ENCODE measurements at regions not wholly inside any gene's neighbourhood (a gene's known extent, or its start where the extent isn't known, plus 50 kb on each side); places are given as distances from the start of the nearest gene placed in this dataset.

DNA sequence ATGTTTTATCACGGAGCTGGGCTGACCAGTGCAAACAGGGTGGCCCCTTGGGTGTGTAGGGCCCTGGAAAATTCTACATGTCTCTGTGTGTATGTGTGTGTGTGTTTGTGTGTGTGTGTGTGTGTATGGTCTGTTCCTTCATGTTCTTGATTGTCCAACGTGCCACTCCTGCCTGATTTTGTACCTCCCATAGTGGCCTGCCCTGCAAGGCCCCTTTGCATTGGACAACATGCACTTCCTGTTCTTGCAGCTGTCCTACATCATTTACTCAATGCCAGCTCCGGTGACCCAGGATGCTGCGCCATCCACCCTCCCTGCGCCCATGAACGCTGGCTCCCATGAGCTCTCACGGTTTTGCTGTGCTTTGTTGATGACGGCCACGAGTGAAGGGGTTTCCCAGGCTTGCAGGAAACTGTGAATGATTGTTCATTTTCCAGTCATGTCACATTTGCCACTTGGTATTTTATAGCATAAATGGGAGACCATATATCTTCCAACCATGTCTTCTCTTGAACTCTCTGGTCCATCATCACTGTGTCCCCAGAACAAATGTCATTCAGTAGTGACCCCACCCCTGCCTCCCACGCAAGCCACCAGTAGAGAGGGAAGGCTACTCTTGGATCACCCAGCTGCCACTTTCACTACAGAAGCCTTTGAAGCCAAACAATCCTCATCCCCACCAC lies 69.7 kb upstream of the NCK2 start:
- Histone ChIP-seq H2BK12ac (ENCODE audit: low read length) (no peak overlapping the region), H3K4me3 (ENCODE audit: low read depth, low read length) (no peak overlapping the region), H3K27ac (ENCODE audit: low read depth, low read length) (no peak overlapping the region), H3K9ac (ENCODE audit: low read length) (no peak overlapping the region), H2BK120ac (ENCODE audit: insufficient read depth, low read length, poor library complexity) (no peak overlapping the region), H3K79me2 (ENCODE audit: control insufficient read depth, insufficient read depth, low read length, poor library complexity) (no peaks in the 10 kb centered on the region), H2BK5ac (ENCODE audit: low read depth, low read length, poor library complexity) (no peak overlapping the region), H2AK5ac (ENCODE audit: low read length) (no peak overlapping the region), H3K18ac (ENCODE audit: low read length) (no peak overlapping the region), H4K12ac (ENCODE audit: low read depth, low read length) (no peak overlapping the region), H3K4ac (ENCODE audit: low read depth, low read length) (no peak overlapping the region), H2AFZ (ENCODE audit: insufficient read depth, low read length, poor library complexity) (no peak overlapping the region), H3K4me1 (ENCODE audit: control insufficient read depth in 1 of 2, insufficient read depth in 2 of 2, low read length in 2 of 2) (no peaks in the 10 kb centered on the region), H3K27me3 (ENCODE audit: insufficient read depth, low read length) (no peaks in the 10 kb centered on the region), H3K4me2 (ENCODE audit: low read length) (no peak overlapping the region), H4K8ac (ENCODE audit: low read depth, low read length) (no peak overlapping the region), H3K9me3 (ENCODE audit: insufficient read depth, low read depth, low read length) (peaks cover 3% of the 10 kb centered on the region), H3K79me1 (ENCODE audit: low read length) (no peaks in the 10 kb centered on the region), H4K91ac (ENCODE audit: low read depth, low read length) (no peak overlapping the region), H3K36me3 (ENCODE audit: control insufficient read depth in 1 of 2, insufficient read depth in 2 of 2, low read length in 2 of 2) (no peaks in the 10 kb centered on the region), H3K23ac (ENCODE audit: low read length) (no peak overlapping the region), H3K14ac (ENCODE audit: low read length) (no peak overlapping the region)
- whole genome bisulfite sequencing (ENCODE audit: extremely low coverage, insufficient coverage, insufficient read length) = no CpG with 5 or more reads among the region's 10 CpGs
- no peak for DNase-seq

DNA sequence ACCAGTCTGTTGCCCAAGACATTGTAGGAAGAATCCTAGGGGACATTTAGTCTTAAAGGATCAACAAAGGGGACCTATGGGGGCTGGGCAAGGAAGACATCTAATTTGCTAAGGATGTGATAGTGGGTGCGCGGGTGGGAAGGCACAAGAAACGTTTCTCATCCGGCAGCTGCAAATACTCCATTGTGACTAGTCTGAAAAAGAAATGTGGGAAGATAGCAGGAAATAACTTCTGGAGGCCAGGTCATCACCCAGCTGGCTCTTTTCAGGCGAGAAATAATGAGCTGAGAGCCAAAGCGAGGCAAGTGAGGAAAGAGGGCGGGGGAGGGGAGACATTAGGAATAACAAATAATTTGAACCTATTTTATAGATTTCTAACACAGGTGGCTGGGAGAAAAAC lies 70.3 kb upstream of the NCK2 start:
- Histone ChIP-seq H2AK5ac (ENCODE audit: low read length) (no peak overlapping the region), H3K79me2 (ENCODE audit: control insufficient read depth, insufficient read depth, low read length, poor library complexity) (no peaks in the 10 kb centered on the region)

DNA sequence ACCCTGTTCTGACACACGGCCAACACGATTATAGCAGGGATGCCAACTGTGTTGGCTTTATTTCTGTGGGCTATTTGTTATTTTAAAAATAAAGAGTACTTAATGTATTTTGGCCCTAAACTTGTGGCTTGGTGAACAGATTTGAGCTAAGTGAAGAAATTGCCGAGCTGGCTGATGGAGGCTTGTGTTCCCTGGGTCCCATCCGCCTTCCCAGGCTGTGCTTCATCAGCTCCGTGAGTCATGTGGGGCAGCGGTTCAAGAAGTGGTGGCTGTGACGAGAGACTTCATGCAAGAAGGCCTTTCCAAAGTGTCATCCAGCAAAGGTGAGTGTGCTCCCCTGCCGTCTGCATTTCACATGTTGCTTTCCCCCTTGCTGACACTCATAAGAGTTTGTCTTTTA lies 73.6 kb upstream of the NCK2 start:
- Histone ChIP-seq H3K4me2 (ENCODE audit: low read length) (no peak overlapping the region), H3K36me3 (ENCODE audit: control insufficient read depth in 1 of 2, insufficient read depth in 2 of 2, low read length in 2 of 2) (no peaks in the 10 kb centered on the region), H3K27me3 (ENCODE audit: insufficient read depth, low read length) (no peaks in the 10 kb centered on the region), H3K9me3 (ENCODE audit: insufficient read depth, low read depth, low read length) (no peaks in the 10 kb centered on the region), H3K27ac (ENCODE audit: low read depth, low read length) (no peak overlapping the region), H2BK5ac (ENCODE audit: low read depth, low read length, poor library complexity) (no peak overlapping the region), H3K79me1 (ENCODE audit: low read length) (no peaks in the 10 kb centered on the region), H3K9ac (ENCODE audit: low read length) (no peak overlapping the region), H3K4ac (ENCODE audit: low read depth, low read length) (no peak overlapping the region), H4K8ac (ENCODE audit: low read depth, low read length) (no peak overlapping the region), H2AFZ (ENCODE audit: insufficient read depth, low read length, poor library complexity) (no peak overlapping the region), H3K79me2 (ENCODE audit: control insufficient read depth, insufficient read depth, low read length, poor library complexity) (no peaks in the 10 kb centered on the region), H2BK12ac (ENCODE audit: low read length) (no peak overlapping the region), H3K4me3 (ENCODE audit: low read depth, low read length) (no peak overlapping the region), H2AK5ac (ENCODE audit: low read length) (no peak overlapping the region), H4K91ac (ENCODE audit: low read depth, low read length) (no peak overlapping the region), H3K18ac (ENCODE audit: low read length) (no peak overlapping the region), H2BK120ac (ENCODE audit: insufficient read depth, low read length, poor library complexity) (no peak overlapping the region), H3K23ac (ENCODE audit: low read length) (no peak overlapping the region), H3K14ac (ENCODE audit: low read length) (no peak overlapping the region), H4K12ac (ENCODE audit: low read depth, low read length) (no peak overlapping the region), H3K4me1 (ENCODE audit: control insufficient read depth in 1 of 2, insufficient read depth in 2 of 2, low read length in 2 of 2) (no peaks in the 10 kb centered on the region)
- no CpG with 5 or more reads among the region's 8 CpGs for WGBS (ENCODE audit: extremely low coverage, insufficient coverage, insufficient read length)
- DNase-seq = no peak

More for the DNA sequence above, 70.3 kb upstream of the NCK2 start:
- no peaks in the 10 kb centered on the region for H3K79me1 ChIP-seq (ENCODE audit: low read length)
- no peak overlapping the region for H3K9ac ChIP-seq (ENCODE audit: low read length)
- WGBS (ENCODE audit: extremely low coverage, insufficient coverage, insufficient read length) = no CpG with 5 or more reads among the region's 7 CpGs
- H3K36me3 ChIP-seq (ENCODE audit: control insufficient read depth in 1 of 2, insufficient read depth in 2 of 2, low read length in 2 of 2) = no peaks in the 10 kb centered on the region
- no peak for DNase-seq
- no peaks in the 10 kb centered on the region for H3K4me1 ChIP-seq (ENCODE audit: control insufficient read depth in 1 of 2, insufficient read depth in 2 of 2, low read length in 2 of 2)
- no peaks in the 10 kb centered on the region for H3K27me3 ChIP-seq (ENCODE audit: insufficient read depth, low read length)
- no peak overlapping the region for H3K18ac ChIP-seq (ENCODE audit: low read length)
- H4K91ac ChIP-seq (ENCODE audit: low read depth, low read length) = no peak overlapping the region
- no peak overlapping the region for H3K4me2 ChIP-seq (ENCODE audit: low read length)
- H2BK12ac ChIP-seq (ENCODE audit: low read length) = no peak overlapping the region
- H3K4me3 ChIP-seq (ENCODE audit: low read depth, low read length) = no peak overlapping the region
- no peak overlapping the region for H3K14ac ChIP-seq (ENCODE audit: low read length)
- H2BK5ac ChIP-seq (ENCODE audit: low read depth, low read length, poor library complexity) = no peak overlapping the region
- no peak overlapping the region for H3K4ac ChIP-seq (ENCODE audit: low read depth, low read length)
- no peak overlapping the region for H3K23ac ChIP-seq (ENCODE audit: low read length)
- no peak overlapping the region for H4K8ac ChIP-seq (ENCODE audit: low read depth, low read length)
- no peak overlapping the region for H2BK120ac ChIP-seq (ENCODE audit: insufficient read depth, low read length, poor library complexity)
- peaks cover 3% of the 10 kb centered on the region for H3K9me3 ChIP-seq (ENCODE audit: insufficient read depth, low read depth, low read length)
- no peak overlapping the region for H3K27ac ChIP-seq (ENCODE audit: low read depth, low read length)
- no peak overlapping the region for H4K12ac ChIP-seq (ENCODE audit: low read depth, low read length)
- no peak overlapping the region for H2AFZ ChIP-seq (ENCODE audit: insufficient read depth, low read length, poor library complexity)

DNA sequence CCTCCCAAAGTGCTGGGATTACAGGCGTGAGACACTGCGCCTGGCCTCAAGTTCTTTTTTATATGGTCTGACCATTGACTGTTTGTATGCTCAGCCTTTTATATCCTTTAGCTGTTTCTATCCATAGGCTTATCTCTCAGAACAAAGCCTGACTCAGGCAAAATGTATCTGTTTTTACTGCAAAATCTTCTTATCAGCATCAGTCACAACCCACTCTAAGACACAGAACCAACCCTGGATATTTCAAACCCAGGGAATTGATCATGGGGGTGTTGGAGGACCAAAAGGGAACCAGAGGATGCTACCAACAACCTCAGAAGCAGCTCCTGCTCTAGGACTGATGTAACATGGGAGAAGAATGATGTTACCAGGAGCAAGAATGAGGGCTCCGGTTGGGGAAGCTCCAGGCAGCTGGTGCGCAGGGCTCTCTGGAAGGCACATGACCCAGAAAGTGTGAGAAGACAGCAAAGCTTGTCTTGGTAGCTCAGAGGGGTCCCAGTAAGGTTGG lies 75.3 kb upstream of the NCK2 start:
- Histone ChIP-seq H2BK120ac (ENCODE audit: insufficient read depth, low read length, poor library complexity) (no peak overlapping the region), H3K4ac (ENCODE audit: low read depth, low read length) (no peak overlapping the region), H2BK12ac (ENCODE audit: low read length) (no peak overlapping the region), H3K79me1 (ENCODE audit: low read length) (no peaks in the 10 kb centered on the region), H3K14ac (ENCODE audit: low read length) (no peak overlapping the region), H4K91ac (ENCODE audit: low read depth, low read length) (no peak overlapping the region), H3K18ac (ENCODE audit: low read length) (no peak overlapping the region), H3K36me3 (ENCODE audit: control insufficient read depth in 1 of 2, insufficient read depth in 2 of 2, low read length in 2 of 2) (no peaks in the 10 kb centered on the region), H3K27ac (ENCODE audit: low read depth, low read length) (no peak overlapping the region), H2AK5ac (ENCODE audit: low read length) (no peak overlapping the region), H3K4me1 (ENCODE audit: control insufficient read depth in 1 of 2, insufficient read depth in 2 of 2, low read length in 2 of 2) (no peaks in the 10 kb centered on the region), H3K9me3 (ENCODE audit: insufficient read depth, low read depth, low read length) (no peaks in the 10 kb centered on the region), H2AFZ (ENCODE audit: insufficient read depth, low read length, poor library complexity) (no peak overlapping the region), H3K27me3 (ENCODE audit: insufficient read depth, low read length) (no peaks in the 10 kb centered on the region), H4K12ac (ENCODE audit: low read depth, low read length) (no peak overlapping the region), H3K9ac (ENCODE audit: low read length) (no peak overlapping the region), H3K23ac (ENCODE audit: low read length) (no peak overlapping the region), H3K4me3 (ENCODE audit: low read depth, low read length) (no peak overlapping the region), H4K8ac (ENCODE audit: low read depth, low read length) (no peak overlapping the region), H2BK5ac (ENCODE audit: low read depth, low read length, poor library complexity) (no peak overlapping the region), H3K79me2 (ENCODE audit: control insufficient read depth, insufficient read depth, low read length, poor library complexity) (no peaks in the 10 kb centered on the region), H3K4me2 (ENCODE audit: low read length) (no peak overlapping the region)
- WGBS (ENCODE audit: extremely low coverage, insufficient coverage, insufficient read length) = no CpG with 5 or more reads among the region's 4 CpGs
- DNase-seq = no peak

Measured in trophoblast cell (in vitro differentiated cells and primary cell).